WTC11 (cell line): ENCODE measurements at regions not wholly inside any gene's neighbourhood (a gene's known extent, or its start where the extent isn't known, plus 50 kb on each side); places are given as distances from the start of the nearest gene placed in this dataset.

Experiments
- ATAC-seq: fragments of 200-7000 bp; cut with Tn5 transposase; 2 replicates; pipeline ENCODE4 v1.10.0; 2021; ENCODE audit warnings: mild to moderate bottlenecking, moderate library complexity
- CTCF ChIA-PET: fragments of 300-600 bp; sonication (Branson Sonifier 250); formaldehyde crosslinking; loops from one replicate; lab custom pipeline; 2021; ENCODE audit warnings: antibody characterized with exemption; lab: Charles Lee
- POLR2A ChIA-PET: fragments of 350-600 bp; sonication (Branson Sonifier 250); formaldehyde crosslinking; loops from one replicate; lab custom pipeline; 2021; ENCODE audit warnings: antibody characterized with exemption; lab: Charles Lee
- DNase-seq: peaks from one replicate; pipeline ENCODE4 v3.0.0; 2021; ENCODE audit warnings: low spot score
- H3K27ac Mint-ChIP-seq: 2 replicates; pipeline ENCODE4 v1.8.0; 2021; ENCODE audit warnings: mixed read lengths
- H3K27me3 Mint-ChIP-seq: 2 replicates; pipeline ENCODE4 v1.8.0; 2021; ENCODE audit warnings: low read depth, mild to moderate bottlenecking, moderate library complexity, mixed read lengths
- H3K36me3 Mint-ChIP-seq: 2 replicates; pipeline ENCODE4 v1.8.0; 2021; ENCODE audit warnings: mixed read lengths
- H3K4me1 Mint-ChIP-seq: 2 replicates; pipeline ENCODE4 v1.8.0; 2022; ENCODE audit warnings: mixed read lengths
- H3K4me3 Mint-ChIP-seq: 2 replicates; pipeline ENCODE4 v1.8.0; 2021; ENCODE audit warnings: mild to moderate bottlenecking, moderate library complexity, mixed read lengths
- H3K9me3 Mint-ChIP-seq: 2 replicates; pipeline ENCODE4 v1.8.0; 2021; ENCODE audit warnings: mixed read lengths
- AR ChIP-seq: fragments of 250-450 bp; sonication (Bioruptor Pico); IDR thresholded peaks from 2 replicates; pipeline ENCODE4 v1.9.0; 2021; ENCODE audit warnings: mild to moderate bottlenecking
- ATF1 ChIP-seq: sonication (generic); formaldehyde crosslinking; IDR thresholded peaks from 2 replicates; pipeline ENCODE4 v1.8.1; 2023; ENCODE audit warnings: mild to moderate bottlenecking, moderate library complexity, missing genetic modification reagents
- ATF3 ChIP-seq: sonication (generic); formaldehyde crosslinking; conservative IDR thresholded peaks from 2 replicates; pipeline ENCODE4 v1.8.1; 2022; ENCODE audit warnings: mild to moderate bottlenecking, missing genetic modification reagents
- CBFB ChIP-seq: sonication (generic); formaldehyde crosslinking; IDR thresholded peaks from 2 replicates; pipeline ENCODE4 v1.8.1; 2022; ENCODE audit warnings: mild to moderate bottlenecking, low read depth, missing genetic modification reagents
- CTCF ChIP-seq: fragments of 200-600 bp; IDR thresholded peaks from 2 replicates; pipeline ENCODE4 v1.8.0; 2022; ENCODE audit warnings: antibody characterized with exemption
- ERG ChIP-seq: fragments of 250-450 bp; sonication (Bioruptor Pico); IDR thresholded peaks from 2 replicates; pipeline ENCODE4 v1.8.0; 2021; ENCODE audit warnings: mild to moderate bottlenecking
- GTF2I ChIP-seq: fragments of 250-450 bp; sonication (Bioruptor Pico); conservative IDR thresholded peaks from 2 replicates; pipeline ENCODE4 v1.4.0; 2021; ENCODE audit warnings: mild to moderate bottlenecking
- JAZF1 ChIP-seq: fragments of 250-450 bp; sonication (Bioruptor Pico); IDR thresholded peaks from 2 replicates; pipeline ENCODE4 v1.9.0; 2021; ENCODE audit warnings: moderate library complexity, mild to moderate bottlenecking, inconsistent platforms
- KAT7 ChIP-seq: sonication (generic); formaldehyde crosslinking; IDR thresholded peaks from 2 replicates; pipeline ENCODE4 v1.8.1; 2023; ENCODE audit warnings: missing genetic modification reagents, mild to moderate bottlenecking, borderline replicate concordance
- NR1H2 ChIP-seq: sonication (generic); formaldehyde crosslinking; IDR thresholded peaks from 2 replicates; pipeline ENCODE4 v1.9.0; 2021; ENCODE audit warnings: mild to moderate bottlenecking, moderate library complexity, missing genetic modification reagents
- PRDM15 ChIP-seq: sonication (generic); formaldehyde crosslinking; IDR thresholded peaks from 2 replicates; pipeline ENCODE4 v1.8.0; 2022; ENCODE audit warnings: missing genetic modification reagents
- SOX15 ChIP-seq: fragments of 250-450 bp; sonication (Bioruptor Pico); IDR thresholded peaks from 2 replicates; pipeline ENCODE4 v1.9.0; 2021; ENCODE audit warnings: mild to moderate bottlenecking
- TEAD4 ChIP-seq: sonication (generic); formaldehyde crosslinking; IDR thresholded peaks from 2 replicates; pipeline ENCODE4 v1.8.0; 2022; ENCODE audit warnings: mild to moderate bottlenecking, missing genetic modification reagents
- USF1 ChIP-seq: sonication (generic); formaldehyde crosslinking; IDR thresholded peaks from 2 replicates; pipeline ENCODE4 v1.8.0; 2022; ENCODE audit warnings: mild to moderate bottlenecking, missing genetic modification reagents
- ZNF281 ChIP-seq: sonication (generic); formaldehyde crosslinking; IDR thresholded peaks from 2 replicates; pipeline ENCODE4 v1.8.0; 2023; ENCODE audit warnings: mild to moderate bottlenecking, missing genetic modification reagents
- ZNF425 ChIP-seq: fragments of 250-450 bp; sonication (Bioruptor Pico); conservative IDR thresholded peaks from 2 replicates; pipeline ENCODE4 v1.9.0; 2021; ENCODE audit warnings: mild to moderate bottlenecking
- ZSCAN18 ChIP-seq: fragments of 250-450 bp; sonication (Bioruptor Pico); IDR thresholded peaks from 2 replicates; pipeline ENCODE4 v2.1.2; 2022; ENCODE audit warnings: mild to moderate bottlenecking, moderate library complexity

- H3K36me3 Mint-ChIP-seq: peaks cover 3% of the 10 kb centered on the region; the same call in 1 of the 2 replicates
- peaks cover 10% of the 10 kb centered on the region for H3K9me3 Mint-ChIP-seq
- no peak for TF ChIP-seq ERG
- TF ChIP-seq SOX15 (CRISPR knock-in tag): no peak
- no peak for TF ChIP-seq CTCF
- no peak for TF ChIP-seq AR (CRISPR knock-in tag)
- TF ChIP-seq NR1H2 (CRISPR knock-in tag): no peak
- no peak for TF ChIP-seq JAZF1 (CRISPR knock-in tag)
- no peak for TF ChIP-seq USF1 (CRISPR knock-in tag)
- TF ChIP-seq KAT7 (CRISPR knock-in tag): no peak
- no peak for TF ChIP-seq GTF2I
- TF ChIP-seq ATF3 (CRISPR knock-in tag): no peak
- no peak for TF ChIP-seq CBFB (CRISPR knock-in tag)
- no peak for TF ChIP-seq ATF1
- TF ChIP-seq ZSCAN18 (CRISPR knock-in tag): no peak
- TF ChIP-seq ZNF425: no peak
- TF ChIP-seq ZNF281 (CRISPR knock-in tag): no peak
- no peak for TF ChIP-seq TEAD4 (CRISPR knock-in tag)
- TF ChIP-seq PRDM15: no peak
- ChIA-PET POLR2A (no interaction called here), CTCF (no interaction called here)
- no peak overlapping the region for H3K27ac Mint-ChIP-seq
- peaks cover 7% of the 10 kb centered on the region; the same call in 1 of the 2 replicates for H3K4me1 Mint-ChIP-seq
- H3K4me3 Mint-ChIP-seq: no peak overlapping the region
- ATAC-seq (no peak), DNase-seq (no peak)
- no peaks in the 10 kb centered on the region for H3K27me3 Mint-ChIP-seq
These were observed 1088.0 kb upstream of the PCDH7 start for GRCh38 chr4:29632199-29632598.
